OCI-LY1 (cell line): ENCODE measurements at regions not wholly inside any gene's neighbourhood (a gene's known extent, or its start where the extent isn't known, plus 50 kb on each side); places are given as distances from the start of the nearest gene placed in this dataset.

ENCODE experiments used
- EZH2 ChIP-seq: fragments of 200-600 bp; sonication (generic), shearing (Covaris generic); IDR thresholded peaks from 2 replicates; pipeline ENCODE4 v1.8.0; 2017; ENCODE audit warnings: borderline replicate concordance, mixed run types, mild to moderate bottlenecking, antibody characterized with exemption, low read length, moderate library complexity, mixed read lengths
- TF ChIP-seq, protein P1 (sequence below): fragments of 200-600 bp; sonication (generic), shearing (Covaris generic); IDR thresholded peaks from 2 replicates; pipeline ENCODE4 v1.5.1; 2017; ENCODE audit warnings: mild to moderate bottlenecking, antibody characterized with exemption, low read length, moderate library complexity, mixed read lengths

DNA sequence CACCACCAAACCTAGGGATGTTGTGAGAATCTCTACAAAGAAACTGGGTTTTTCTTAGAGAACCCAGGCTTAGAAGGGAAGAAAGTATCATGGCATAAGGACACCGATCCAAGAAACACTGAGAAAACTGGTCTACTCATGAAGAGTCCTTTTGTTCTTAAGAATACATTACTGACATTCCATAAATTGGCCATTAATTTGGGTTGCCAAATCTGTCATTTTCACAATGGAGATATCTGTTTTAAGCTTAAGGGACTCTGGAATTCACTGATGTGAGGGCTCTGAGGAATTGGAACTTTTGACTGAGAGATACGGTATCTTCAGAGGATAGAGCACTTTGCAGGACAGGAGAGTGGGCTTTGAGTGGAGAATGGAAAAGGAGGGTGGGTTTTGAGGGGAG lies 315.3 kb upstream of the ZNF608 start:
- TF ChIP-seq, protein P1, sequence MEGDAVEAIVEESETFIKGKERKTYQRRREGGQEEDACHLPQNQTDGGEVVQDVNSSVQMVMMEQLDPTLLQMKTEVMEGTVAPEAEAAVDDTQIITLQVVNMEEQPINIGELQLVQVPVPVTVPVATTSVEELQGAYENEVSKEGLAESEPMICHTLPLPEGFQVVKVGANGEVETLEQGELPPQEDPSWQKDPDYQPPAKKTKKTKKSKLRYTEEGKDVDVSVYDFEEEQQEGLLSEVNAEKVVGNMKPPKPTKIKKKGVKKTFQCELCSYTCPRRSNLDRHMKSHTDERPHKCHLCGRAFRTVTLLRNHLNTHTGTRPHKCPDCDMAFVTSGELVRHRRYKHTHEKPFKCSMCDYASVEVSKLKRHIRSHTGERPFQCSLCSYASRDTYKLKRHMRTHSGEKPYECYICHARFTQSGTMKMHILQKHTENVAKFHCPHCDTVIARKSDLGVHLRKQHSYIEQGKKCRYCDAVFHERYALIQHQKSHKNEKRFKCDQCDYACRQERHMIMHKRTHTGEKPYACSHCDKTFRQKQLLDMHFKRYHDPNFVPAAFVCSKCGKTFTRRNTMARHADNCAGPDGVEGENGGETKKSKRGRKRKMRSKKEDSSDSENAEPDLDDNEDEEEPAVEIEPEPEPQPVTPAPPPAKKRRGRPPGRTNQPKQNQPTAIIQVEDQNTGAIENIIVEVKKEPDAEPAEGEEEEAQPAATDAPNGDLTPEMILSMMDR: no peak
- no peak for TF ChIP-seq EZH2
